Lower leg skin (tissue), 4 donors: ENCODE measurements at regions not wholly inside any gene's neighbourhood (a gene's known extent, or its start where the extent isn't known, plus 50 kb on each side); places are given as distances from the start of the nearest gene placed in this dataset.

Source experiments
- DNase-seq, 2 donors: peaks; one replicate each; pipeline ENCODE4 v3.0.0-alpha.2; 2019; ENCODE audit warnings: low spot score in 2 of 2
- H3K4me3 ChIP-seq: fragments of 200-600 bp; sonication (generic); 2 replicates; pipeline ENCODE4 v1.5.1; 2017; ENCODE audit warnings: mild to moderate bottlenecking, low read depth; ENCODE audit not compliant: poor library complexity, severe bottlenecking
- CTCF ChIP-seq, 3 donors: fragments of 450-650 bp; IDR thresholded peaks; one replicate each; pipeline ENCODE4 v1.5.1; 2016; ENCODE audit warnings: antibody characterized with exemption in 3 of 3, mild to moderate bottlenecking in 3 of 3, moderate library complexity in 2 of 3
- POLR2A ChIP-seq, 2 donors: fragments of 450-650 bp; IDR thresholded peaks; one replicate each; pipeline ENCODE4 v1.6.1; 2016 to 2017; ENCODE audit warnings: antibody characterized with exemption in 2 of 2, mild to moderate bottlenecking in 1 of 2, moderate library complexity in 1 of 2
- WGBS, 2 donors: methylation state at CpG; one replicate each; pipeline ENCODE4 v1.1.5; 2018; 5-methylcytosine and 5-hydroxymethylcytosine counted together
- intact Hi-C: fragments of 100-400 bp; cut with DNase I; formaldehyde crosslinking; loops from one replicate; pipeline ENCODE4 v1.15.0; 2023; ENCODE audit warnings: low total_unique reads

- WGBS, 2 donors, result 94 to 97% methylated on average over 4 of the region's 4 CpGs
- no peak overlapping the region for H3K4me3 ChIP-seq
- intact Hi-C loops, result no loop called here
- no peak for TF ChIP-seq CTCF (IDR thresholded peaks at IDR 0.05)
- TF ChIP-seq POLR2A (IDR thresholded peaks at IDR 0.05), result no peak
- DNase-seq, result no peak
Measured at GRCh38 chr6:12648171-12648570, 68.4 kb upstream of the PHACTR1 start.

GRCh38 chr6:12649325-12649724, 67.2 kb upstream of the PHACTR1 start:
- WGBS, 2 donors, result 84 to 100% methylated on average over 1 of the region's 1 CpG
- TF ChIP-seq POLR2A (IDR thresholded peaks at IDR 0.05) (no peak), CTCF (IDR thresholded peaks at IDR 0.05) (no peak)
- intact Hi-C loops, result no loop called here
- no peak for DNase-seq
- H3K4me3 ChIP-seq, result no peak overlapping the region

- intact Hi-C loops, result no loop called here
- TF ChIP-seq POLR2A (IDR thresholded peaks at IDR 0.05) (no peak), CTCF (IDR thresholded peaks at IDR 0.05) (no peak)
- DNase-seq, result no peak
- WGBS, 2 donors, result 61 to 68% methylated on average over 5 of the region's 5 CpGs
- H3K4me3 ChIP-seq, result no peak overlapping the region
Measured at GRCh38 chr6:12653486-12653885, 63.1 kb upstream of the PHACTR1 start.

GRCh38 chr6:12654107-12654506, 62.5 kb upstream of the PHACTR1 start:
- no peak for DNase-seq
- TF ChIP-seq POLR2A (IDR thresholded peaks at IDR 0.05) (no peak), CTCF (IDR thresholded peaks at IDR 0.05) (no peak)
- intact Hi-C loops, result no loop called here
- 91 to 95% methylated on average over 3 of the region's 3 CpGs for WGBS, 2 donors
- H3K4me3 ChIP-seq, result no peak overlapping the region

GRCh38 chr6:12654514-12654913, 62.1 kb upstream of the PHACTR1 start:
- no peak for DNase-seq
- intact Hi-C loops, result no loop called here
- 66% methylated on average over 3 of the region's 3 CpGs for WGBS, 2 donors
- no peak overlapping the region for H3K4me3 ChIP-seq
- TF ChIP-seq POLR2A (IDR thresholded peaks at IDR 0.05), result no peak
- TF ChIP-seq CTCF (IDR thresholded peaks at IDR 0.05), result no peak

- TF ChIP-seq CTCF (IDR thresholded peaks at IDR 0.05), result no peak
- TF ChIP-seq POLR2A (IDR thresholded peaks at IDR 0.05), result no peak
- intact Hi-C loops, result no loop called here
- 42 to 46% methylated on average over 3 of the region's 3 CpGs for WGBS, 2 donors
- DNase-seq, result no peak
- no peak overlapping the region for H3K4me3 ChIP-seq
Measured at GRCh38 chr6:12656906-12657305, 59.7 kb upstream of the PHACTR1 start.
